ENCODE measurements at regions not wholly inside any gene's neighbourhood (a gene's known extent, or its start where the extent isn't known, plus 50 kb on each side); places are given as distances from the start of the nearest gene placed in this dataset.
"Not testable (repeated sequence)": the region's sequence is repeated elsewhere in the genome, so short reads cannot be mapped to it uniquely, and the experiment has no call there.

GRCh38 chr13:61546413-61546812 lies 130.8 kb upstream of the PCDH20 start:
- DNase-seq: no peak

- no peak for DNase-seq
Measured at GRCh38 chr13:61536433-61536832, 120.8 kb upstream of the PCDH20 start.

- no peak for DNase-seq
Measured at GRCh38 chr13:61531383-61532065, 115.9 kb upstream of the PCDH20 start.

- not testable (repeated sequence) for DNase-seq
Measured at GRCh38 chr13:61519214-61519613, 103.6 kb upstream of the PCDH20 start.

GRCh38 chr13:61508936-61509335 lies 93.3 kb upstream of the PCDH20 start:
- no peak for DNase-seq

- no peak for DNase-seq
Measured at GRCh38 chr13:61500176-61500575, 84.5 kb upstream of the PCDH20 start.

- no peak for DNase-seq
Measured at GRCh38 chr13:61495648-61496047, 80.0 kb upstream of the PCDH20 start.

- DNase-seq: not testable (repeated sequence)
Measured at GRCh38 chr13:61493556-61493955, 77.9 kb upstream of the PCDH20 start.

- DNase-seq: no peak
Measured at GRCh38 chr13:61486496-61486895, 70.8 kb upstream of the PCDH20 start.

GRCh38 chr13:61485128-61485765 lies 69.6 kb upstream of the PCDH20 start:
- no peak for DNase-seq

- no peak for DNase-seq
Measured at GRCh38 chr13:61477619-61478018, 62.0 kb upstream of the PCDH20 start.

- DNase-seq: no peak
Measured at GRCh38 chr13:61470786-61471185, 55.1 kb upstream of the PCDH20 start.

- no peak for DNase-seq
Measured at GRCh38 chr13:61466280-61466679, 50.6 kb upstream of the PCDH20 start.

All from activated CD8-positive, alpha-beta memory T cell treated with anti-CD3 and anti-CD28 coated beads, Interleukin-2, amount 50 U/mL, for 4 hours (primary cell).